Liver (tissue), 8 donors: ENCODE measurements at regions not wholly inside any gene's neighbourhood (a gene's known extent, or its start where the extent isn't known, plus 50 kb on each side); places are given as distances from the start of the nearest gene placed in this dataset.

Experiments used
- DNase-seq: peaks from one replicate; pipeline ENCODE4 v3.0.0-alpha.2; 2017; ENCODE audit warnings: low spot score
- H3K27ac ChIP-seq, 2 donors: one replicate each; pipeline ENCODE4 v1.7.0; 2013; ENCODE audit warnings: inconsistent platforms in 2 of 2, low read length in 2 of 2, control low read depth in 1 of 2, low read depth in 1 of 2, mild to moderate bottlenecking in 1 of 2
- H3K27me3 ChIP-seq, 4 donors: one replicate each; pipeline versions ENCODE4 v1.6.1 to v1.7.0; 2013; ENCODE audit warnings: low read length in 3 of 4, inconsistent platforms in 1 of 4, mild to moderate bottlenecking in 1 of 4, moderate library complexity in 1 of 4; ENCODE audit not compliant: control insufficient read depth in 4 of 4, insufficient read depth in 4 of 4
- H3K36me3 ChIP-seq, 4 donors: one replicate each; pipeline versions ENCODE4 v1.6.1 to v1.7.0; 2013; ENCODE audit warnings: low read length in 3 of 4, mild to moderate bottlenecking in 3 of 4, low read depth in 1 of 4, moderate library complexity in 1 of 4; ENCODE audit not compliant: control insufficient read depth in 4 of 4, insufficient read depth in 3 of 4
- H3K4me1 ChIP-seq, 4 donors: one replicate each; pipeline versions ENCODE4 v1.6.1 to v1.7.0; 2013; ENCODE audit warnings: low read length in 3 of 4, mild to moderate bottlenecking in 3 of 4, moderate library complexity in 1 of 4; ENCODE audit not compliant: control insufficient read depth in 4 of 4, insufficient read depth in 4 of 4
- H3K4me3 ChIP-seq, 3 donors: one replicate each; pipeline versions ENCODE4 v1.6.1 to v1.7.0; 2013; ENCODE audit warnings: low read length in 3 of 3, control low read depth in 1 of 3, low read depth in 1 of 3, mild to moderate bottlenecking in 1 of 3
- H3K9ac ChIP-seq, 2 donors: one replicate each; pipeline ENCODE4 v1.7.0; 2013; ENCODE audit warnings: low read length in 2 of 2, mild to moderate bottlenecking in 2 of 2, moderate library complexity in 2 of 2, control low read depth in 1 of 2, low read depth in 1 of 2
- H3K9me3 ChIP-seq, 4 donors: one replicate each; pipeline versions ENCODE4 v1.6.1 to v1.7.0; 2013; ENCODE audit warnings: low read length in 3 of 4; ENCODE audit not compliant: control insufficient read depth in 4 of 4
- EGR1 ChIP-seq, 2 donors: IDR thresholded peaks; 2 replicates each; pipeline ENCODE4 v1.6.1; 2016 to 2018; ENCODE audit warnings: antibody characterized with exemption in 2 of 2, low read depth in 2 of 2
- FOXA1 ChIP-seq: IDR thresholded peaks from 2 replicates; pipeline ENCODE4 v1.6.1; 2016; ENCODE audit warnings: antibody characterized with exemption
- FOXA2 ChIP-seq: IDR thresholded peaks from 2 replicates; pipeline ENCODE4 v1.6.1; 2016; ENCODE audit warnings: antibody characterized with exemption
- GABPA ChIP-seq, 2 donors: IDR thresholded peaks in 1 of 2; conservative IDR thresholded peaks in 1 of 2; 2 replicates each; pipeline ENCODE4 v1.6.1; 2016; ENCODE audit warnings: antibody characterized with exemption in 2 of 2, mild to moderate bottlenecking in 1 of 2, moderate library complexity in 1 of 2
- HNF4G ChIP-seq: IDR thresholded peaks from 2 replicates; pipeline ENCODE4 v1.6.1; 2016; ENCODE audit warnings: antibody characterized with exemption
- JUND ChIP-seq, 2 donors: IDR thresholded peaks; 2 replicates each; pipeline ENCODE4 v1.6.1; 2016; ENCODE audit warnings: antibody characterized with exemption in 2 of 2
- RAD21 ChIP-seq, 2 donors: IDR thresholded peaks; 2 replicates each; pipeline ENCODE4 v1.6.1; 2016; ENCODE audit warnings: antibody characterized with exemption in 2 of 2, mild to moderate bottlenecking in 2 of 2
- RXRA ChIP-seq, 2 donors: IDR thresholded peaks; 2 replicates each; pipeline ENCODE4 v1.6.1; 2017 to 2018; ENCODE audit warnings: antibody characterized with exemption in 2 of 2, mild to moderate bottlenecking in 1 of 2
- TAF1 ChIP-seq: conservative IDR thresholded peaks from 2 replicates; pipeline ENCODE4 v1.6.1; 2016; ENCODE audit warnings: antibody characterized with exemption, mild to moderate bottlenecking
- YY1 ChIP-seq: IDR thresholded peaks from 2 replicates; pipeline ENCODE4 v1.6.1; 2016; ENCODE audit warnings: antibody characterized with exemption, mild to moderate bottlenecking
- WGBS: extraction: QIAGEN DNeasy Blood & Tissue Kit; methylation state at CpG from one replicate; pipeline ENCODE4 v1.1.7; 2013; 5-methylcytosine and 5-hydroxymethylcytosine counted together
- TF ChIP-seq, protein P1 (sequence below): IDR thresholded peaks from 2 replicates; pipeline ENCODE4 v1.6.1; 2016; ENCODE audit warnings: antibody characterized with exemption
- TF ChIP-seq, protein P2 (sequence below): IDR thresholded peaks from 2 replicates; pipeline ENCODE4 v1.6.1; 2016; ENCODE audit warnings: antibody characterized with exemption
- TF ChIP-seq, protein P3 (sequence below): fragments of 150-350 bp; IDR thresholded peaks from 2 replicates; pipeline ENCODE4 v1.5.1; 2017; ENCODE audit warnings: improper control_type of control experiment, low read depth, low read length; ENCODE audit not compliant: missing input control
- donor health status: healthy.
- donor health status: healthy.
- donor health status: healthy.
- donor health status: healthy.
- donor health status: healthy.

DNA sequence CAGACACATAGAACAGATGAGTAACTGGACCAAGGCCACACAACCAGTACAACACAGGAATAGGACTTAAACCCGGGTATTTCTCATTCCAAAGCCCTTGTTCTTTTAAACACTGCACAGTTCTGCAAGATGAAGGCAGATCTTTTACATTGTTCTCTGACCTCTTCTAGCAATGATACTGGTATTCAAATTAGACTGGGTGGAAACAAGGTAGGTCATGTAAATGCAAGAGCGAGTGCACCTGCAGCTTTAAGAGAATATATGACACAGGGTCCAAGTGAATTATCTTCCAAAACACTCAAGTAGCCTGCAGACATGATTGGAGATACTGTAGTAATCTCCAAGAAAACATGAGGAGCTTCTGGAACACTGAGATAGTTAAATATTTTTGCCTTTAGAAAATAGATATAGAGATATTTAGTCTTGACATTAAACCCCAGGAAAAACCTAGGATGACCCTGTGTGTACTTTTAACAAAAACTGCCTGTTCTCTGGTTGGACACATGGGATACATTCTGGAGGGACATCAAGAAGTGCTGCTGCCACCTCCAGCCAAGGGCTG is 130.6 kb upstream of the EPB41L4A start:
- no peak for DNase-seq
- no peaks in the 10 kb centered on the region for H3K27me3 ChIP-seq
- no peak overlapping the region for H3K27ac ChIP-seq
- H3K36me3 ChIP-seq, result no peaks in the 10 kb centered on the region
- TF ChIP-seq HNF4G (no peak), GABPA (IDR thresholded peaks at IDR 0.05 in 1 of 2, conservative IDR thresholded peaks at IDR 0.05 in 1 of 2) (no peak), TAF1 (no peak)
- TF ChIP-seq, protein P1, sequence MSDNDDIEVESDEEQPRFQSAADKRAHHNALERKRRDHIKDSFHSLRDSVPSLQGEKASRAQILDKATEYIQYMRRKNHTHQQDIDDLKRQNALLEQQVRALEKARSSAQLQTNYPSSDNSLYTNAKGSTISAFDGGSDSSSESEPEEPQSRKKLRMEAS, result no peak
- H3K9me3 ChIP-seq, result no peaks in the 10 kb centered on the region
- no peak overlapping the region for H3K9ac ChIP-seq
- H3K4me3 ChIP-seq, result no peak overlapping the region
- no peaks in the 10 kb centered on the region for H3K4me1 ChIP-seq
- WGBS, result 69% methylated on average over 2 of the region's 2 CpGs

DNA sequence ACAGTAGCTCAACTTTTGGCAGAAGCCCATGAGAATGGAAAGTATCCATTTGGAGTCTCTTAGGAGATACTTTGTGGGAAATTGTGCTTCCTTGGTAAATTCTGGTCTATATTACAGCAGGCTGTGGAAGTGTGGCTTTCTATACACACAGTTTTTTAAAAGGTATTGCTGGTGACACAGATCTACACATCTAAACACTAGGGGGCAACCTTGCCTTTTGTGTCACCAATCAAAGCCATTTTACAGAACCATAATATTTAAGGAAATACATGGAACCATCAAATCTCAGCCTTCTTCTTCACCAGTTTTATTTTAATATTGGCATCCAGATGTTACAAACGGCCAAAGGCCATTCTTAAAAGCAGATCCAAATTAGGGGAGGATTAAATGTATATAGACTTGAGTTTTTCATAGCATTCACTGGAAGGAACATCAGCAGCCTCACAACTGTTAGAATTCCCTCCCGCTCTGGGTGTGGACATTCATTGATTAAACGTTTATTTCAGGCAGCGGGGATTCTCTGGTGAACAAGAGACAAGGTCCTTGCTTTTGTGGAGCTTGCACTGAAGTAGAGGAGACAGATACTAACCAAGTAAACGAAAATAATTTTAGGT is 132.4 kb upstream of the EPB41L4A start:
- 36% methylated on average over 5 of the region's 5 CpGs for WGBS
- DNase-seq, result no peak

DNA sequence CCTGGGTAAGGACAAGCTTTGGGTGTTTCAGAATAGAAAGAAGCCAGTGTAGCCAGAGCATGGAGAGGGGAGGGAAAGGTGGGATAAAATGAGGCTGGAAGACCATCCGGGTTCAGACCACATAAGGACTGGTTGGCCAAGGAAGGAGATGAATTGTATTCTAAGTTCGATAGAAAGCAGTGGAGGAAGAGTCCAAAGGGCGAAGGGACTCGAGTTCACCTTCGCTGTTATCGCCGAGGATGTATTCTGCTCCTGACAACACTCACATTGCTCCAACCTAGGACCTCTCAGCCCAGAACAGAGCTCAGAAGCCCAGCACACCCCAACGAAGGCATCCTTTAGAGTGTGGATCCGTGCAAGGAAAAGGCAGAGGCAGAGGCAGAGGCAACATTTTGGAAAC is 133.1 kb upstream of the EPB41L4A start:
- Histone ChIP-seq H3K9ac (no peak overlapping the region), H3K27ac (no peak overlapping the region), H3K9me3 (no peaks in the 10 kb centered on the region), H3K4me3 (no peak overlapping the region), H3K36me3 (no peaks in the 10 kb centered on the region), H3K27me3 (no peaks in the 10 kb centered on the region), H3K4me1 (no peaks in the 10 kb centered on the region)
- no peak for DNase-seq
- TF ChIP-seq FOXA2, result no peak
- TF ChIP-seq, protein P2, sequence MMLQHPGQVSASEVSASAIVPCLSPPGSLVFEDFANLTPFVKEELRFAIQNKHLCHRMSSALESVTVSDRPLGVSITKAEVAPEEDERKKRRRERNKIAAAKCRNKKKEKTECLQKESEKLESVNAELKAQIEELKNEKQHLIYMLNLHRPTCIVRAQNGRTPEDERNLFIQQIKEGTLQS, result no peak
- no peak for TF ChIP-seq RXRA (IDR thresholded peaks at IDR 0.05)
- no peak for TF ChIP-seq GABPA (IDR thresholded peaks at IDR 0.05 in 1 of 2, conservative IDR thresholded peaks at IDR 0.05 in 1 of 2)
- TF ChIP-seq, protein P1, result no peak
- no peak for TF ChIP-seq FOXA1
- no peak for TF ChIP-seq YY1
- TF ChIP-seq, protein P3, sequence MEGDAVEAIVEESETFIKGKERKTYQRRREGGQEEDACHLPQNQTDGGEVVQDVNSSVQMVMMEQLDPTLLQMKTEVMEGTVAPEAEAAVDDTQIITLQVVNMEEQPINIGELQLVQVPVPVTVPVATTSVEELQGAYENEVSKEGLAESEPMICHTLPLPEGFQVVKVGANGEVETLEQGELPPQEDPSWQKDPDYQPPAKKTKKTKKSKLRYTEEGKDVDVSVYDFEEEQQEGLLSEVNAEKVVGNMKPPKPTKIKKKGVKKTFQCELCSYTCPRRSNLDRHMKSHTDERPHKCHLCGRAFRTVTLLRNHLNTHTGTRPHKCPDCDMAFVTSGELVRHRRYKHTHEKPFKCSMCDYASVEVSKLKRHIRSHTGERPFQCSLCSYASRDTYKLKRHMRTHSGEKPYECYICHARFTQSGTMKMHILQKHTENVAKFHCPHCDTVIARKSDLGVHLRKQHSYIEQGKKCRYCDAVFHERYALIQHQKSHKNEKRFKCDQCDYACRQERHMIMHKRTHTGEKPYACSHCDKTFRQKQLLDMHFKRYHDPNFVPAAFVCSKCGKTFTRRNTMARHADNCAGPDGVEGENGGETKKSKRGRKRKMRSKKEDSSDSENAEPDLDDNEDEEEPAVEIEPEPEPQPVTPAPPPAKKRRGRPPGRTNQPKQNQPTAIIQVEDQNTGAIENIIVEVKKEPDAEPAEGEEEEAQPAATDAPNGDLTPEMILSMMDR, result no peak
- TF ChIP-seq EGR1 (IDR thresholded peaks at IDR 0.05; ENCODE audit: low read depth in 2 of 2), result no peak
- TF ChIP-seq JUND (IDR thresholded peaks at IDR 0.05), result no peak
- no peak for TF ChIP-seq TAF1
- WGBS, result 65% methylated on average over 9 of the region's 9 CpGs

More for the DNA sequence above, 132.4 kb upstream of the EPB41L4A start:
- H3K9me3 ChIP-seq, result no peaks in the 10 kb centered on the region
- H3K4me1 ChIP-seq, result no peaks in the 10 kb centered on the region
- no peak for TF ChIP-seq TAF1
- TF ChIP-seq RAD21 (IDR thresholded peaks at IDR 0.05), result peak; percentile 97 to 98
- TF ChIP-seq, protein P3, result peak; percentile 76
- no peak for TF ChIP-seq RXRA (IDR thresholded peaks at IDR 0.05)
- TF ChIP-seq GABPA (IDR thresholded peaks at IDR 0.05 in 1 of 2, conservative IDR thresholded peaks at IDR 0.05 in 1 of 2), result no peak
- H3K4me3 ChIP-seq, result no peak overlapping the region
- no peak overlapping the region for H3K27ac ChIP-seq
- no peak overlapping the region for H3K9ac ChIP-seq
- no peaks in the 10 kb centered on the region for H3K36me3 ChIP-seq
- H3K27me3 ChIP-seq, result no peaks in the 10 kb centered on the region
